ENCODE measurements at regions not wholly inside any gene's neighbourhood (a gene's known extent, or its start where the extent isn't known, plus 50 kb on each side); places are given as distances from the start of the nearest gene placed in this dataset.

- in situ Hi-C loops (cut with MboI; ENCODE audit: low sequenced_read_pairs), result no loop called here
Observed at GRCh38 chr12:91355150-91356006, 172.8 kb upstream of the DCN start.

GRCh38 chr12:91353266-91353665, 170.6 kb upstream of the DCN start:
- in situ Hi-C loops (cut with MboI; ENCODE audit: low sequenced_read_pairs), result no loop called here

- in situ Hi-C loops (cut with MboI; ENCODE audit: low sequenced_read_pairs), result no loop called here
Observed at GRCh38 chr12:91349476-91349875, 166.9 kb upstream of the DCN start.

GRCh38 chr12:91347481-91348214, 165.0 kb upstream of the DCN start:
- in situ Hi-C loops (cut with MboI; ENCODE audit: low sequenced_read_pairs), result no loop called here

GRCh38 chr12:91346827-91347226, 164.2 kb upstream of the DCN start:
- in situ Hi-C loops (cut with MboI; ENCODE audit: low sequenced_read_pairs), result no loop called here

GRCh38 chr12:91344408-91344807, 161.8 kb upstream of the DCN start:
- in situ Hi-C loops (cut with MboI; ENCODE audit: low sequenced_read_pairs), result no loop called here

- in situ Hi-C loops (cut with MboI; ENCODE audit: low sequenced_read_pairs), result no loop called here
Observed at GRCh38 chr12:91343010-91343409, 160.4 kb upstream of the DCN start.

GRCh38 chr12:91339106-91339505, 156.5 kb upstream of the DCN start:
- in situ Hi-C loops (cut with MboI; ENCODE audit: low sequenced_read_pairs), result no loop called here

GRCh38 chr12:91335699-91336098, 153.1 kb upstream of the DCN start:
- in situ Hi-C loops (cut with MboI; ENCODE audit: low sequenced_read_pairs), result no loop called here

GRCh38 chr12:91333966-91334365, 151.3 kb upstream of the DCN start:
- in situ Hi-C loops (cut with MboI; ENCODE audit: low sequenced_read_pairs), result no loop called here

- in situ Hi-C loops (cut with MboI; ENCODE audit: low sequenced_read_pairs), result no loop called here
Observed at GRCh38 chr12:91332302-91332701, 149.7 kb upstream of the DCN start.

GRCh38 chr12:91331371-91331770, 148.8 kb upstream of the DCN start:
- in situ Hi-C loops (cut with MboI; ENCODE audit: low sequenced_read_pairs), result no loop called here

GRCh38 chr12:91328451-91328850, 145.8 kb upstream of the DCN start:
- in situ Hi-C loops (cut with MboI; ENCODE audit: low sequenced_read_pairs), result no loop called here

- in situ Hi-C loops (cut with MboI; ENCODE audit: low sequenced_read_pairs), result no loop called here
Observed at GRCh38 chr12:91327889-91328288, 145.3 kb upstream of the DCN start.

GRCh38 chr12:91327131-91327530, 144.5 kb upstream of the DCN start:
- in situ Hi-C loops (cut with MboI; ENCODE audit: low sequenced_read_pairs), result no loop called here

- in situ Hi-C loops (cut with MboI; ENCODE audit: low sequenced_read_pairs), result no loop called here
Observed at GRCh38 chr12:91326058-91327027, 143.7 kb upstream of the DCN start.

- in situ Hi-C loops (cut with MboI; ENCODE audit: low sequenced_read_pairs), result no loop called here
Observed at GRCh38 chr12:91320999-91321398, 138.4 kb upstream of the DCN start.

- in situ Hi-C loops (cut with MboI; ENCODE audit: low sequenced_read_pairs), result no loop called here
Observed at GRCh38 chr12:91319071-91319760, 136.6 kb upstream of the DCN start.

- in situ Hi-C loops (cut with MboI; ENCODE audit: low sequenced_read_pairs), result no loop called here
Observed at GRCh38 chr12:91317306-91317705, 134.7 kb upstream of the DCN start.

GRCh38 chr12:91316907-91317269, 134.3 kb upstream of the DCN start:
- in situ Hi-C loops (cut with MboI; ENCODE audit: low sequenced_read_pairs), result no loop called here
